ENCODE measurements at regions not wholly inside any gene's neighbourhood (a gene's known extent, or its start where the extent isn't known, plus 50 kb on each side); places are given as distances from the start of the nearest gene placed in this dataset.

DNA sequence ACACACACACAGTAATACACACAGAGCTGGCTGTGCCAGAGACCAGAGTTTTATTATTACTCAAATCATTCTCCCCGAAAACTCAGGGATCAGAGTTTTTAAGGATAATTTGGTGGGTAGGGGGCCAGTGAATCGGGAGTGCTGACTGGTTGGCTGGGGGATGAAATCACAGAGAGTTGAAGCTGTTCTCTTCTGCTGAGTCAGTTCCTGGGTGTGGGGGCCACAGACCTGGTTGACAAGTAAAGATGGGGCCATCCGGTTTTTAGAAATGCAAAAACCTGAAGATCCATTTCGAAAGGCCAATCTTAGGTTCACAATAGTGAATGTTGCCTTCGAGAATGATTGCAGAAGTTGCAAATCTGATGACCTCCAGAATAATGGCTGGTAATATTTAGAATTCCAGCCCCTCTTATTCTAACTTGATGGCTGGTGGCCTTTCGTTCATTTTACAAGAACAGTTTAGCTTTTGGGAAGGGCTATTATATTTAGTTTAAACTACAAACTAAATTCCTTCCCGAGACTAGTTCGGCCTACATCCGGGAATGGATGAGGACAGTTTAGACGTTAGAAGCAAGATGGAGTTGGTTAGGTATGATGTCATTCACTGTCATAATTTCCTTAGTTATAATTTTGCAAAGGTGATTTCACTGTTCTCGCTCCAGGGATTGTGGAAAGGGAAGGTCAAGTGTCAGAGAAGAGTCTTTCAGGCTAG lies 123.2 kb downstream of the KCNJ18 start:
- TF ChIP-seq, protein P1, sequence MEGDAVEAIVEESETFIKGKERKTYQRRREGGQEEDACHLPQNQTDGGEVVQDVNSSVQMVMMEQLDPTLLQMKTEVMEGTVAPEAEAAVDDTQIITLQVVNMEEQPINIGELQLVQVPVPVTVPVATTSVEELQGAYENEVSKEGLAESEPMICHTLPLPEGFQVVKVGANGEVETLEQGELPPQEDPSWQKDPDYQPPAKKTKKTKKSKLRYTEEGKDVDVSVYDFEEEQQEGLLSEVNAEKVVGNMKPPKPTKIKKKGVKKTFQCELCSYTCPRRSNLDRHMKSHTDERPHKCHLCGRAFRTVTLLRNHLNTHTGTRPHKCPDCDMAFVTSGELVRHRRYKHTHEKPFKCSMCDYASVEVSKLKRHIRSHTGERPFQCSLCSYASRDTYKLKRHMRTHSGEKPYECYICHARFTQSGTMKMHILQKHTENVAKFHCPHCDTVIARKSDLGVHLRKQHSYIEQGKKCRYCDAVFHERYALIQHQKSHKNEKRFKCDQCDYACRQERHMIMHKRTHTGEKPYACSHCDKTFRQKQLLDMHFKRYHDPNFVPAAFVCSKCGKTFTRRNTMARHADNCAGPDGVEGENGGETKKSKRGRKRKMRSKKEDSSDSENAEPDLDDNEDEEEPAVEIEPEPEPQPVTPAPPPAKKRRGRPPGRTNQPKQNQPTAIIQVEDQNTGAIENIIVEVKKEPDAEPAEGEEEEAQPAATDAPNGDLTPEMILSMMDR (IDR thresholded peaks at IDR 0.05) = no peak
- TF ChIP-seq POLR2A (IDR thresholded peaks at IDR 0.05) = no peak
